Prostate gland (tissue), 2 donors: ENCODE measurements at regions not wholly inside any gene's neighbourhood (a gene's known extent, or its start where the extent isn't known, plus 50 kb on each side); places are given as distances from the start of the nearest gene placed in this dataset.

Experiments used
- POLR2AphosphoS5 ChIP-seq: sonication (generic); formaldehyde crosslinking; IDR thresholded peaks from one replicate; pipeline ENCODE4 v1.6.1; 2017; ENCODE audit warnings: antibody characterized with exemption
- TF ChIP-seq, protein P1 (sequence below), 4 experiments: fragments of 200-600 bp in 2 of 4; fragments of 450-650 bp in 2 of 4; sonication (generic) in 2 of 4; IDR thresholded peaks; 1 replicate in 3 of 4; 2 replicates in 1 of 4; pipeline ENCODE4 v1.5.1; 2016 to 2019; ENCODE audit warnings: antibody characterized with exemption in 4 of 4, mild to moderate bottlenecking in 2 of 4, moderate library complexity in 2 of 4

DNA sequence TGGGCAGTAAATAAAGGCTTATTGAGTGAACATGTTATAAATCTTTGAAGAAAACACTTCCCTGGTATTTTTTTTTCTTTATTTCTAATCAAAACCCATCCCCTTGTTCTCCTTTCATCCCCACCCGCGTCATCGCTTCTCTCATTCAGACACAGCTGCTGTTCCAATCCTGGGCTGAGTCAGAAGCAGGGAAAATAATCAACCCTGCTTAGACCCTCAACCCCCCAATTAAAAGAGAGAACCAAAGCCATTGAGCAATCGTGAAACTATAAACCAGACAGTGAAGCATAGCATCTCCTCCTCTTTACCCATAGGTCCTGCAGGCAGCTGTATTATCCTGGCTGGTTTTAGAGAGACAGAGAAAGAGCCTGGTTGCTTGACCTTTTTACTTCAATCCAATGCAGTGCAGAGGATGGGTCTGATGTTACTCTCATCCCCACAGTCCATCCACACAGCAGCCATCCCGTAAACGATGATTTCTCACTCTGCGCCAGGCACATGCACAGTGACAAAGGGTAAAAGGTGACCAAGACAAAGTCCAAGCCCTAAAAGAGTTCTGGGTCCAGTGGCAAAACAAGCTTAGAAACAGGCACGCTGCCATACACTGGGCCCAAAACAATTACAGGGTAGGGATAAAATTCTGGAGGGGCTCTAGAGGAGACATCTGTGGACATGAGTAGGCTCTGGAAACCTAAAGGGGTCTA lies 238.3 kb downstream of the GALC start:
- TF ChIP-seq, protein P1, sequence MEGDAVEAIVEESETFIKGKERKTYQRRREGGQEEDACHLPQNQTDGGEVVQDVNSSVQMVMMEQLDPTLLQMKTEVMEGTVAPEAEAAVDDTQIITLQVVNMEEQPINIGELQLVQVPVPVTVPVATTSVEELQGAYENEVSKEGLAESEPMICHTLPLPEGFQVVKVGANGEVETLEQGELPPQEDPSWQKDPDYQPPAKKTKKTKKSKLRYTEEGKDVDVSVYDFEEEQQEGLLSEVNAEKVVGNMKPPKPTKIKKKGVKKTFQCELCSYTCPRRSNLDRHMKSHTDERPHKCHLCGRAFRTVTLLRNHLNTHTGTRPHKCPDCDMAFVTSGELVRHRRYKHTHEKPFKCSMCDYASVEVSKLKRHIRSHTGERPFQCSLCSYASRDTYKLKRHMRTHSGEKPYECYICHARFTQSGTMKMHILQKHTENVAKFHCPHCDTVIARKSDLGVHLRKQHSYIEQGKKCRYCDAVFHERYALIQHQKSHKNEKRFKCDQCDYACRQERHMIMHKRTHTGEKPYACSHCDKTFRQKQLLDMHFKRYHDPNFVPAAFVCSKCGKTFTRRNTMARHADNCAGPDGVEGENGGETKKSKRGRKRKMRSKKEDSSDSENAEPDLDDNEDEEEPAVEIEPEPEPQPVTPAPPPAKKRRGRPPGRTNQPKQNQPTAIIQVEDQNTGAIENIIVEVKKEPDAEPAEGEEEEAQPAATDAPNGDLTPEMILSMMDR (IDR thresholded peaks at IDR 0.05), result no peak
- TF ChIP-seq POLR2AphosphoS5, result no peak
